Prostate gland (tissue), 2 donors: ENCODE measurements at regions not wholly inside any gene's neighbourhood (a gene's known extent, or its start where the extent isn't known, plus 50 kb on each side); places are given as distances from the start of the nearest gene placed in this dataset.

Source experiments
- POLR2A ChIP-seq: fragments of 450-650 bp; IDR thresholded peaks from one replicate; pipeline ENCODE4 v1.6.1; 2016; ENCODE audit warnings: antibody characterized with exemption, mild to moderate bottlenecking
- POLR2AphosphoS5 ChIP-seq: sonication (generic); formaldehyde crosslinking; IDR thresholded peaks from one replicate; pipeline ENCODE4 v1.6.1; 2017; ENCODE audit warnings: antibody characterized with exemption
- TF ChIP-seq, protein P1 (sequence below), 4 experiments: fragments of 200-600 bp in 2 of 4; fragments of 450-650 bp in 2 of 4; sonication (generic) in 2 of 4; IDR thresholded peaks; 1 replicate in 3 of 4; 2 replicates in 1 of 4; pipeline ENCODE4 v1.5.1; 2016 to 2019; ENCODE audit warnings: antibody characterized with exemption in 4 of 4, mild to moderate bottlenecking in 2 of 4, moderate library complexity in 2 of 4

DNA sequence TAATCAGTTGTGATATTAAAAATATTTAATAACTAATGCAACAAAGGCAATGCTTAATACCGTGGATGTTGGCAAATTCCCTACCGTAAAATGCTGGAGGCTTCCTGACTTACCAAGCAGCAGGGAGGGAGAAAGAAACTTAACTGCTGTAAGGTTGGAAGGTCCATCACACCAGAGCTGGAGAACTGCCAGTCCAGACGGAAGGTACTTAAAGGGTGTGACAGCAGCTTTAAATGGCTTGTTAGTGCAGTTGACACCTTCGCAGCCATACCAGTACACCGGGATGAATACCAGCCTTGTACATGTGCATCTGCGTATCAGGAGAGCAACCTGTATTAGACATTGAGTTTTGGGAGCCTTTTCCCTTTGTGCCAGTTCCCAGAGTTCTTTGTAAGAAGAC is 269.5 kb upstream of the NCAM2 start:
- TF ChIP-seq, protein P1, sequence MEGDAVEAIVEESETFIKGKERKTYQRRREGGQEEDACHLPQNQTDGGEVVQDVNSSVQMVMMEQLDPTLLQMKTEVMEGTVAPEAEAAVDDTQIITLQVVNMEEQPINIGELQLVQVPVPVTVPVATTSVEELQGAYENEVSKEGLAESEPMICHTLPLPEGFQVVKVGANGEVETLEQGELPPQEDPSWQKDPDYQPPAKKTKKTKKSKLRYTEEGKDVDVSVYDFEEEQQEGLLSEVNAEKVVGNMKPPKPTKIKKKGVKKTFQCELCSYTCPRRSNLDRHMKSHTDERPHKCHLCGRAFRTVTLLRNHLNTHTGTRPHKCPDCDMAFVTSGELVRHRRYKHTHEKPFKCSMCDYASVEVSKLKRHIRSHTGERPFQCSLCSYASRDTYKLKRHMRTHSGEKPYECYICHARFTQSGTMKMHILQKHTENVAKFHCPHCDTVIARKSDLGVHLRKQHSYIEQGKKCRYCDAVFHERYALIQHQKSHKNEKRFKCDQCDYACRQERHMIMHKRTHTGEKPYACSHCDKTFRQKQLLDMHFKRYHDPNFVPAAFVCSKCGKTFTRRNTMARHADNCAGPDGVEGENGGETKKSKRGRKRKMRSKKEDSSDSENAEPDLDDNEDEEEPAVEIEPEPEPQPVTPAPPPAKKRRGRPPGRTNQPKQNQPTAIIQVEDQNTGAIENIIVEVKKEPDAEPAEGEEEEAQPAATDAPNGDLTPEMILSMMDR (IDR thresholded peaks at IDR 0.05): no peak
- TF ChIP-seq POLR2A: no peak
- no peak for TF ChIP-seq POLR2AphosphoS5
